PC-3 (cell line): ENCODE measurements at regions not wholly inside any gene's neighbourhood (a gene's known extent, or its start where the extent isn't known, plus 50 kb on each side); places are given as distances from the start of the nearest gene placed in this dataset.

Experiments used
- ATAC-seq: fragments of 200-7000 bp; cut with Tn5 transposase; 2 replicates; pipeline ENCODE4 v1.9.1; 2020; ENCODE audit warnings: mild to moderate bottlenecking, moderate library complexity
- BruUV-seq: library from RNA; stranded (reverse); fragments of 400-500 nt; replicated peaks from 2 replicates; lab custom pipeline; 2021; lab: Mats Ljungman, UMichigan
- CTCF ChIA-PET: fragments of 300-600 bp; sonication (Branson Sonifier 250); formaldehyde crosslinking; loops from one replicate; lab custom pipeline; 2022; ENCODE audit warnings: antibody characterized with exemption; lab: Charles Lee
- POLR2A ChIA-PET: fragments of 300-600 bp; sonication (Branson Sonifier 250); formaldehyde crosslinking; loops from one replicate; lab custom pipeline; 2022; ENCODE audit warnings: antibody characterized with exemption; ENCODE audit not compliant: unreplicated experiment; lab: Charles Lee
- DNase-seq: peaks from one replicate; pipeline ENCODE4 v3.0.0-alpha.2; 2015
- H2AFZ ChIP-seq: fragments of 300-600 bp; sonication (generic); 2 replicates; pipeline ENCODE4 v1.6.0; 2016; ENCODE audit warnings: antibody characterized with exemption, low read length
- H3F3A ChIP-seq: fragments of 300-600 bp; sonication (generic); one replicate; pipeline ENCODE4 v1.6.0; 2017; ENCODE audit warnings: antibody characterized with exemption, low read length, control low read depth, mild to moderate bottlenecking; ENCODE audit not compliant: unreplicated experiment
- H3K27ac ChIP-seq: fragments of 300-600 bp; sonication (generic); 2 replicates; pipeline ENCODE4 v1.5.1; 2016; ENCODE audit warnings: mild to moderate bottlenecking, low read length
- H3K27me3 ChIP-seq: fragments of 300-600 bp; sonication (generic); 2 replicates; pipeline ENCODE4 v1.6.1; 2016; ENCODE audit warnings: low read length, mixed read lengths
- H3K36me3 ChIP-seq: fragments of 300-600 bp; sonication (generic); 2 replicates; pipeline ENCODE4 v1.6.1; 2016; ENCODE audit warnings: low read depth, mixed run types, low read length, mixed read lengths
- H3K4me1 ChIP-seq: fragments of 300-600 bp; sonication (generic); 2 replicates; pipeline ENCODE4 v1.5.1; 2016; ENCODE audit warnings: low read length; ENCODE audit not compliant: insufficient read depth
- H3K4me2 ChIP-seq: fragments of 300-600 bp; sonication (generic); 2 replicates; pipeline ENCODE4 v1.6.0; 2016; ENCODE audit warnings: low read length
- H3K4me3 ChIP-seq: fragments of 300-600 bp; sonication (generic); 2 replicates; pipeline ENCODE4 v1.5.1; 2016; ENCODE audit warnings: mild to moderate bottlenecking, low read length, mixed read lengths
- H3K79me2 ChIP-seq: fragments of 300-600 bp; sonication (generic); 2 replicates; pipeline ENCODE4 v1.6.1; 2017; ENCODE audit warnings: low read length, mixed read lengths
- H3K9ac ChIP-seq: fragments of 300-600 bp; sonication (generic); 2 replicates; pipeline ENCODE4 v1.6.0; 2016; ENCODE audit warnings: mild to moderate bottlenecking, low read length
- H3K9me2 ChIP-seq: fragments of 300-600 bp; sonication (generic); replicated peaks from 2 replicates; pipeline ENCODE4 v1.6.1; 2016; ENCODE audit warnings: mixed run types, low read length, mixed read lengths
- H3K9me3 ChIP-seq: fragments of 300-600 bp; sonication (generic); 2 replicates; pipeline ENCODE4 v1.6.1; 2016; ENCODE audit warnings: low read length, mixed read lengths
- H4K20me1 ChIP-seq: fragments of 300-600 bp; sonication (generic); 2 replicates; pipeline ENCODE4 v1.6.1; 2016; ENCODE audit warnings: low read length, mixed read lengths
- EZH2 ChIP-seq: fragments of 300-600 bp; sonication (generic); IDR thresholded peaks from one replicate; pipeline ENCODE4 v1.6.1; 2017; ENCODE audit warnings: antibody characterized with exemption, mild to moderate bottlenecking, low read length; ENCODE audit not compliant: unreplicated experiment
- EZH2phosphoT487 ChIP-seq: fragments of 300-600 bp; sonication (generic); IDR thresholded peaks from 2 replicates; pipeline ENCODE4 v1.6.1; 2018; ENCODE audit warnings: mild to moderate bottlenecking, antibody characterized with exemption, low read length, borderline replicate concordance
- intact Hi-C: fragments of 100-400 bp; cut with micrococcal nuclease; formaldehyde crosslinking; loops from 2 replicates; pipeline ENCODE4 v1.9.0; 2023
- TF ChIP-seq, protein P1 (sequence below): fragments of 300-600 bp; sonication (generic); conservative IDR thresholded peaks from 2 replicates; pipeline ENCODE4 v1.5.1; 2017; ENCODE audit warnings: antibody characterized with exemption, low read depth, mild to moderate bottlenecking, low read length

DNA sequence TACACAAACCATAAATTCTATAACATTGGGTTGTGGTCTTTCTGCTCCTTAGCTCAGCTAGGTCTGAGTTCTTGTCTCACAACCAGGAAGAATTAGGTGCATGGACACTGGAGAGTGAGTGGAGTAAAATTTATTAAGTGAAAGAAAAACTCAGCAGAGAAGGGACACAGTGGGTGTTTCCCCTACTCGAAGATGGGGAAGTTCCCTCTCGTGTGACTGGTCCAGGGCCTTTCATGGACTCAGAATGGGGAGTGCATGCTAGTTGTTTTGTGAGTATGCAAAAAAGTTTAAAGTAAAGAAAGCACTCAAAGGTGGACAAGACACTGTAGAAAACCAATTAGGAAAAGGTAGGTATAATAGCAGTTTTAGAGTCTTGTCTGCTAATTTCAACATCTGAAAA is 215.5 kb upstream of the RORA start:
- Histone ChIP-seq H4K20me1 (no peaks in the 10 kb centered on the region), H3K9ac (no peak overlapping the region), H3K79me2 (no peaks in the 10 kb centered on the region), H3K27ac (no peak overlapping the region), H3K4me2 (no peak overlapping the region), H3K27me3 (peaks cover 13% of the 10 kb centered on the region; the same call in 1 of the 2 replicates), H3K9me2 (no peaks in the 10 kb centered on the region), H3K4me3 (no peak overlapping the region), H3K4me1 (no peaks in the 10 kb centered on the region), H2AFZ (no peak overlapping the region), H3K9me3 (no peaks in the 10 kb centered on the region), H3F3A (no peaks in the 10 kb centered on the region), H3K36me3 (no peaks in the 10 kb centered on the region)
- TF ChIP-seq EZH2 (no peak), EZH2phosphoT487 (no peak)
- TF ChIP-seq, protein P1, sequence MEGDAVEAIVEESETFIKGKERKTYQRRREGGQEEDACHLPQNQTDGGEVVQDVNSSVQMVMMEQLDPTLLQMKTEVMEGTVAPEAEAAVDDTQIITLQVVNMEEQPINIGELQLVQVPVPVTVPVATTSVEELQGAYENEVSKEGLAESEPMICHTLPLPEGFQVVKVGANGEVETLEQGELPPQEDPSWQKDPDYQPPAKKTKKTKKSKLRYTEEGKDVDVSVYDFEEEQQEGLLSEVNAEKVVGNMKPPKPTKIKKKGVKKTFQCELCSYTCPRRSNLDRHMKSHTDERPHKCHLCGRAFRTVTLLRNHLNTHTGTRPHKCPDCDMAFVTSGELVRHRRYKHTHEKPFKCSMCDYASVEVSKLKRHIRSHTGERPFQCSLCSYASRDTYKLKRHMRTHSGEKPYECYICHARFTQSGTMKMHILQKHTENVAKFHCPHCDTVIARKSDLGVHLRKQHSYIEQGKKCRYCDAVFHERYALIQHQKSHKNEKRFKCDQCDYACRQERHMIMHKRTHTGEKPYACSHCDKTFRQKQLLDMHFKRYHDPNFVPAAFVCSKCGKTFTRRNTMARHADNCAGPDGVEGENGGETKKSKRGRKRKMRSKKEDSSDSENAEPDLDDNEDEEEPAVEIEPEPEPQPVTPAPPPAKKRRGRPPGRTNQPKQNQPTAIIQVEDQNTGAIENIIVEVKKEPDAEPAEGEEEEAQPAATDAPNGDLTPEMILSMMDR, result no peak
- ChIA-PET POLR2A (no interaction called here), CTCF (no interaction called here)
- BruUV-seq, result no TSS peak
- ATAC-seq (no peak), DNase-seq (no peak)
- intact Hi-C loops, result no loop called here

DNA sequence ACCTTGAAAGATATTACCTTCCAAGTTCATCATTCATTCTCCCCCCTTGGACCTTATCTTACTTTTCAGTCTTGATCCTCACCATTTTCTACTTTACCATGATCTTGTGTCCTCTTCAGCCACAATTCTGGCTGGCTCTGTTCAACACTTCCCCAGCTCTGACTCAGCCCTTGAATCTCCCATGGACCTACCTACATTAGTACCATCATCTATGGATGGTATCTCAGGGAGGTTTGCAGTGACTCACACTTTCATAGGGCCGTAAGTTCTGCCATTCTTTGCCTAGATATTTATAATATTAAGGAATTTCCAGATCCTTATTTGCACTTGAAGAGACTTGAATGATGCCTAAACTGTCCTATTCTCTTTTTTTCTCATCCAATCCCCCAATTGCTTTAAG is 213.7 kb upstream of the RORA start:
- POLR2A ChIA-PET, result no interaction called here

DNA sequence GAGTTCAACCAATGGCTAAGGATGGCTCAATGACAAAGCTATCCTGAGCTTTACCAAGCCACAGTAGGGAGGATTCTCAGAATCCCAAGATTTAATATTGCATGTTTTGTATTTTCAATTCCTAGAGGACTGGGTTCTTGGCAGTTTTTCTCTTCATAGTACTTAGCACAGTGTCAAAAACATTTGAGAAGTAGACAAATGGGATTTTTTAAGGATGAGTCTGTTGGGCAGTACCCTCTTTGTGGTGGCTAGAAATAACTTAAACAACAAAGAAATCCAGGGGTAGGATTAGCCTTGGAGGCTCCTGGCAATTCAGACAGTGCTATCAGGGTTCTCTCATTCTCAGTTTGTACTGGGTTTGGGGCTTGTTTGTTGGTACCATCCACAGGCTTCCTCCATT is 212.8 kb upstream of the RORA start:
- H3K9me2 ChIP-seq, result no peaks in the 10 kb centered on the region
- no peaks in the 10 kb centered on the region for H3K79me2 ChIP-seq
- H4K20me1 ChIP-seq, result no peaks in the 10 kb centered on the region
- no peak overlapping the region for H3K27ac ChIP-seq
- no peak overlapping the region for H3K4me3 ChIP-seq
- no peaks in the 10 kb centered on the region for H3K4me1 ChIP-seq
- no peaks in the 10 kb centered on the region for H3K9me3 ChIP-seq
- intact Hi-C loops, result no loop called here
- no peak overlapping the region for H3K9ac ChIP-seq
- no peak for TF ChIP-seq EZH2
- no peak for TF ChIP-seq EZH2phosphoT487
- TF ChIP-seq, protein P1, result no peak
- ChIA-PET POLR2A (no interaction called here), CTCF (no interaction called here)
- no peaks in the 10 kb centered on the region for H3F3A ChIP-seq
- no peak overlapping the region for H3K4me2 ChIP-seq
- H3K27me3 ChIP-seq, result peaks cover 17% of the 10 kb centered on the region
- no peak for DNase-seq
- H3K36me3 ChIP-seq, result no peaks in the 10 kb centered on the region
- no TSS peak for BruUV-seq
- no peak overlapping the region for H2AFZ ChIP-seq
- ATAC-seq, result no peak

More for the DNA sequence above, 213.7 kb upstream of the RORA start:
- no peak for TF ChIP-seq EZH2
- TF ChIP-seq EZH2phosphoT487, result no peak
- TF ChIP-seq, protein P1, result no peak
- Histone ChIP-seq H3K27me3 (peaks cover 17% of the 10 kb centered on the region), H3K4me2 (no peak overlapping the region), H4K20me1 (no peaks in the 10 kb centered on the region), H3K4me3 (no peak overlapping the region), H3K9me3 (no peaks in the 10 kb centered on the region), H3K27ac (no peak overlapping the region), H2AFZ (no peak overlapping the region), H3K4me1 (no peaks in the 10 kb centered on the region), H3K79me2 (no peaks in the 10 kb centered on the region), H3K9ac (no peak overlapping the region), H3K9me2 (no peaks in the 10 kb centered on the region), H3F3A (no peaks in the 10 kb centered on the region), H3K36me3 (no peaks in the 10 kb centered on the region)
- intact Hi-C loops, result no loop called here
- BruUV-seq, result no TSS peak
- no peak for ATAC-seq
- no peak for DNase-seq
- CTCF ChIA-PET, result no interaction called here
